22Rv1 (cell line): ENCODE measurements at regions not wholly inside any gene's neighbourhood (a gene's known extent, or its start where the extent isn't known, plus 50 kb on each side); places are given as distances from the start of the nearest gene placed in this dataset.

ENCODE experiments used
- CTCF ChIP-seq: fragments of 450-650 bp; IDR thresholded peaks from 2 replicates; pipeline ENCODE4 v1.5.1; 2017; ENCODE audit warnings: mild to moderate bottlenecking
- ZFX ChIP-seq: fragments of 450-650 bp; IDR thresholded peaks from 2 replicates; pipeline ENCODE4 v1.6.1; 2017; ENCODE audit warnings: antibody characterized with exemption, borderline replicate concordance

DNA sequence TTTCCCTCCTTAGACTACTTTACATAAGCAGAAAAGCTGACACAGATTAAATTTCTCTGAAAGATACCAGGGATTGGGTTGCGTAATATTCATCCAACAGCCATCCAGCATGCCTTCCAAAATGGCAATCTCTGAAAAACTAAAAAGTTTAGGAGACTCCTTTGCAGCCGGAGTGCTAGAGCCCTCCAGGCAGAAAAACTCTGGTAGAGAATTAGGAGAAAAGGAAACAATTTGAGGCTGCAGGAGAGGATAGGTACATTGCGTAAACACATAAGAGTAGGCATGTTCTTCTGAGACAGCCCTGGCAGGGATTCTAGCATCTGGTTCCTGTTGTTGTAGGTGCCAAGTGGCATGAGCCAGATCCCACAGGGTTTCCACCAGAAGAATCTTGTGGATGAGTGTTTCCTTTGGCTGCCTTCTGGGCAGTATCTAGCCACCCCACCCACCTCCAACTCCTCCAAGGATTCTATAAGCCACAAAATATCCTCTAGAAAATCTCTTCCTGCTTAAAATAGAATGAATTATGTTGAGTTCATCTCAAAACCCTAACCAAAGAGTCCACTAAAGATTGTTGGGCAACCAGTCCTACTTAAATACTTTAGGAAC lies 402.4 kb downstream of the HGF start:
- TF ChIP-seq CTCF = no peak
- TF ChIP-seq ZFX = no peak
